Psoas muscle (tissue), 7 donors: ENCODE measurements at regions not wholly inside any gene's neighbourhood (a gene's known extent, or its start where the extent isn't known, plus 50 kb on each side); places are given as distances from the start of the nearest gene placed in this dataset.
A peak's percentile ranks its signal among the peaks of the same experiment; 100 is the strongest.

ENCODE experiments used
- ATAC-seq, 4 donors: fragments of 200-7000 bp; cut with Tn5 transposase; one replicate each; pipeline ENCODE4 v1.9.1; 2020; ENCODE audit warnings: moderate library complexity in 3 of 4, mild to moderate bottlenecking in 2 of 4
- DNase-seq, 2 donors: peaks; one replicate each; pipeline ENCODE4 v3.0.0-alpha.2; 2020
- H3K27ac ChIP-seq: fragments of 200-600 bp; one replicate; pipeline ENCODE4 v1.8.0; 2022
- H3K27me3 ChIP-seq, 3 donors: fragments of 200-600 bp in 1 of 3; one replicate each; pipeline versions ENCODE4 v1.6.1 to v1.8.0; 2013 to 2022; ENCODE audit warnings: low read length in 2 of 3, mild to moderate bottlenecking in 2 of 3, moderate library complexity in 1 of 3; ENCODE audit not compliant: insufficient read depth in 3 of 3
- H3K36me3 ChIP-seq, 2 donors: fragments of 200-600 bp in 1 of 2; one replicate each; pipeline versions ENCODE4 v1.6.1 to v1.8.0; 2013 to 2022; ENCODE audit warnings: low read depth in 1 of 2, mild to moderate bottlenecking in 1 of 2, moderate library complexity in 1 of 2; ENCODE audit not compliant: insufficient read depth in 1 of 2
- H3K4me1 ChIP-seq: fragments of 200-600 bp; one replicate; pipeline ENCODE4 v1.8.0; 2022
- H3K4me3 ChIP-seq: fragments of 200-600 bp; one replicate; pipeline ENCODE4 v1.8.0; 2022; ENCODE audit warnings: mild to moderate bottlenecking
- H3K9me3 ChIP-seq: fragments of 200-600 bp; one replicate; pipeline ENCODE4 v1.8.0; 2022
- WGBS, 3 donors: extraction: QIAGEN DNeasy Blood & Tissue Kit; methylation state at CpG; one replicate each; pipeline versions ENCODE4 v1.1.6 to v1.1.7; 2013; 5-methylcytosine and 5-hydroxymethylcytosine counted together
- intact Hi-C, 2 donors: fragments of 100-400 bp; cut with DNase I; formaldehyde crosslinking; loops; one replicate each; pipeline versions ENCODE4 v1.11.0 to v1.14.2; 2022
- TF ChIP-seq, protein P1 (sequence below): fragments of 200-600 bp; IDR thresholded peaks from one replicate; pipeline ENCODE4 v1.8.0; 2022; ENCODE audit warnings: antibody characterized with exemption
- donor health status: healthy with polysubstance abuse.
- donor health status: DM: no; HTN: no; CAD: no; lungs with moderate emphysema.
- donor health status: Bipolar disorder and iron deficiency.
- donor health status: healthy.
- donor health status: DM: yes; HTN: yes; CAD: no.
- donor health status: DM: no; HTN: no; CAD: no.
- donor health status: DM: yes; HTN: yes; CAD: no.

DNA sequence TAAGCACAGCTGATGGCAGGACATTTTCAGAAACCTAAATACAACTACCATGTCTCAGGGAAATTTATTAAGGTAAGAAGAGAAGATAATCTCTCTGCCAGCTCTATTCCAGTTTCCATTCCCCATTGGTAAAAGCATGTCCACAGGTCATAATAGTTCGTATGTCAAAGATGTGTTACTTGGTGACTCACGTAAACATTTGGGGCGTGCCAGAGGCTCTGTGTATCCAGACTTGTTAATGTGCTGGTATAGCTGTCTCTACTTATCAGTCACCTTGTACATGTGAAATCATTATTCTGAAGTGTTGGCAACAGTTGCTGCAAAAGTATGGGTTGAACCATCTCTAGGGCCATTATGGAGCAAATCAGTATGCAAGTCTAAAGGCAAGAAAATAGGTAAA lies 1345.1 kb downstream of the SUCLG1 start:
- 46 to 55% (median 53%) methylated on average over 3 of the region's 3 CpGs for WGBS, 3 donors

DNA sequence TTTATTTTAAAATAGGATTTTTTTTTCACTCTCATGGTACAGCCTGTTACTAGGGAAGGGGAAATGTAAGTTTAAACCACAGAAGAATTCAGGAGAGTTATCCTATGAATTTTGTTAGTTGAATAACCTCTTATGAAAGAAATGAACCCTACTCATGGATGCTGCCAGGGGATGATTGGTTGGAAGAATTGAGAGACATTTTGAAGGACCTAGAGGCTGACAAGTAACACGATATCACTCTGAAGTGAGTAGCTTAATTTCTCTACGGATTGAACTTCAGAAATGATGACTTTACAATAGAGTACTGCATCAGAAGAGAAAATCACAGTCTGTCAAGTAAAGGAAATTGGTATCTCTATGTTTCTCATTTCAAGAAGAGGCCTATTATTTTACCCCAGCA lies 1346.2 kb downstream of the SUCLG1 start:
- WGBS, 3 donors = 45 to 51% (median 47%) methylated on average over 2 of the region's 2 CpGs
- intact Hi-C loops = no loop called here
- H3K36me3 ChIP-seq = no peaks in the 10 kb centered on the region
- no peaks in the 10 kb centered on the region for H3K4me1 ChIP-seq
- no peak overlapping the region for H3K27ac ChIP-seq
- TF ChIP-seq, protein P1, sequence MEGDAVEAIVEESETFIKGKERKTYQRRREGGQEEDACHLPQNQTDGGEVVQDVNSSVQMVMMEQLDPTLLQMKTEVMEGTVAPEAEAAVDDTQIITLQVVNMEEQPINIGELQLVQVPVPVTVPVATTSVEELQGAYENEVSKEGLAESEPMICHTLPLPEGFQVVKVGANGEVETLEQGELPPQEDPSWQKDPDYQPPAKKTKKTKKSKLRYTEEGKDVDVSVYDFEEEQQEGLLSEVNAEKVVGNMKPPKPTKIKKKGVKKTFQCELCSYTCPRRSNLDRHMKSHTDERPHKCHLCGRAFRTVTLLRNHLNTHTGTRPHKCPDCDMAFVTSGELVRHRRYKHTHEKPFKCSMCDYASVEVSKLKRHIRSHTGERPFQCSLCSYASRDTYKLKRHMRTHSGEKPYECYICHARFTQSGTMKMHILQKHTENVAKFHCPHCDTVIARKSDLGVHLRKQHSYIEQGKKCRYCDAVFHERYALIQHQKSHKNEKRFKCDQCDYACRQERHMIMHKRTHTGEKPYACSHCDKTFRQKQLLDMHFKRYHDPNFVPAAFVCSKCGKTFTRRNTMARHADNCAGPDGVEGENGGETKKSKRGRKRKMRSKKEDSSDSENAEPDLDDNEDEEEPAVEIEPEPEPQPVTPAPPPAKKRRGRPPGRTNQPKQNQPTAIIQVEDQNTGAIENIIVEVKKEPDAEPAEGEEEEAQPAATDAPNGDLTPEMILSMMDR = no peak
- H3K9me3 ChIP-seq = no peaks in the 10 kb centered on the region
- no peaks in the 10 kb centered on the region for H3K27me3 ChIP-seq
- ATAC-seq (no peak), DNase-seq (no peak)
- no peak overlapping the region for H3K4me3 ChIP-seq

More for the DNA sequence above, 1345.1 kb downstream of the SUCLG1 start:
- peak in 1 of 4 donors; percentile 49 for ATAC-seq
- TF ChIP-seq, protein P1 = no peak
- intact Hi-C loops = no loop called here
- Histone ChIP-seq H3K27ac (no peak overlapping the region), H3K4me3 (no peak overlapping the region), H3K4me1 (no peaks in the 10 kb centered on the region), H3K27me3 (no peaks in the 10 kb centered on the region), H3K36me3 (no peaks in the 10 kb centered on the region), H3K9me3 (no peaks in the 10 kb centered on the region)
- DNase-seq = no peak

DNA sequence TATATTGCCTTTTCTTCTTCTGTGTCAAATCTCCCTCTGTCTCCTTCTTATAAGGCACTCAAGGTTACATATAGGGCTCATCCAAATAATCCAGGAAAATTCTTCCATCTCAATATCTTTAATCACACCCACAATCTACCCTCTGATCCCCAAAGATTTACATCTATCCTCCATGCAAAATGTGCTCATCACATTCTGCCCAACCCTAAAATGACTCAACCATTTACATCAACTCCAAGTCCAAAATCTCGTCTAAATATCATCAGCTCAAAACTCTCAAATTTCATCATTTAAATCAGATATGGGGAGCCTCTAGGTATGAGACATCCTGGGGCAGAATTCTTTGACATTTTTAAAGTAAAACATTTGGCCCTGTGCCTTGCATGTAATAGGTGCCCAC lies 1349.8 kb downstream of the SUCLG1 start:
- DNase-seq = no peak
- TF ChIP-seq, protein P1 = no peak
- Histone ChIP-seq H3K27me3 (no peaks in the 10 kb centered on the region), H3K9me3 (no peaks in the 10 kb centered on the region), H3K4me1 (no peaks in the 10 kb centered on the region), H3K36me3 (no peaks in the 10 kb centered on the region), H3K4me3 (no peak overlapping the region), H3K27ac (no peak overlapping the region)
- ATAC-seq = no peak
- intact Hi-C loops = no loop called here
- WGBS, 3 donors = 55 to 86% (median 62%) methylated on average over 1 of the region's 1 CpG

DNA sequence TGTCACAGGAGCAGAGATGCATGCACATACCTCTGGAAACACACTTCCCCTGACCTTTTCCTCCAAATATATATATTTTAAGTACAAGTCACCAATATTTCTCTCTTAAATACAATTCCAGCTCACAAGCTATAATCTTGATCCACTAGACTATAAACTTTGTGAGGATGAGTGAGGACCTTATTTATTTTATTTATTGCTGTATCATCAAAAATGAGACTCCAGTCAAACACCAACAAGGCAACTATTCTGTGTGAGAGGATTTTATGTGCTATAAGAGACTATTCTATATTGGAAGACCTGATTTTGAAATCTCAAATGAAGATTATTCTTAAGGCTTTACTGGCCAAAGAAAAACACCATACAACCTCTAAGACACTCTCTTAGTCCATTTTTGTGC lies 1352.2 kb downstream of the SUCLG1 start:
- DNase-seq = no peak
- Histone ChIP-seq H3K36me3 (no peaks in the 10 kb centered on the region), H3K27me3 (no peaks in the 10 kb centered on the region), H3K27ac (no peak overlapping the region), H3K9me3 (no peaks in the 10 kb centered on the region), H3K4me1 (no peaks in the 10 kb centered on the region), H3K4me3 (no peak overlapping the region)
- no peak for ATAC-seq
- intact Hi-C loops = no loop called here
- TF ChIP-seq, protein P1 = no peak

DNA sequence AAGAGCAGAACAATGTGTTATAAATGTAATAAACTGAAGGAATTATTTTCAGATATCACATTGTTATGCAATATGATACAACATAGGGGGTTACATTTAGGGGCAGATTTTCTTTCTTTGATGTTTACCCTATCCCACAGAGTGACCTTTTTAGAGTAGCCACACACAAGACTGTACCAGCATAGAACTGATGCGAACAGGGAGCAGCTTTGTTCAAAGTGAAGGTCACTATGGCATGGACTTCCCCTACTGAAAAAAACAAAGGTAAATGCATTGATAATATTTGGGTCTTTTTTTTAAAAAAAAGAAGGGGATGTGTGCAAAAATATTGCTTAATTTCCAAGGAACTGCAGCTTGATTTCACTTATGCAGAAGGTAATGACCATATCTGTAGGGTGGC lies 1354.9 kb downstream of the SUCLG1 start:
- Histone ChIP-seq H3K4me3 (no peak overlapping the region), H3K27me3 (no peaks in the 10 kb centered on the region), H3K36me3 (no peaks in the 10 kb centered on the region), H3K9me3 (no peaks in the 10 kb centered on the region), H3K27ac (no peak overlapping the region), H3K4me1 (no peaks in the 10 kb centered on the region)
- no peak for DNase-seq
- intact Hi-C loops = no loop called here
- ATAC-seq = no peak
- 79 to 88% (median 87%) methylated on average over 1 of the region's 1 CpG for WGBS, 3 donors
- TF ChIP-seq, protein P1 = no peak
